Peyer's patch (tissue), 4 donors: ENCODE measurements at regions not wholly inside any gene's neighbourhood (a gene's known extent, or its start where the extent isn't known, plus 50 kb on each side); places are given as distances from the start of the nearest gene placed in this dataset.

Source experiments
- DNase-seq, 3 donors: peaks; one replicate each; pipeline ENCODE4 v3.0.0-alpha.2; 2017 to 2019
- H3K27ac ChIP-seq, 4 donors: fragments of 200-600 bp; sonication (generic); one replicate each; pipeline ENCODE4 v1.5.1; 2016 to 2019
- H3K27me3 ChIP-seq, 2 donors: fragments of 200-600 bp; sonication (generic); one replicate each; pipeline ENCODE4 v1.5.1; 2019
- H3K36me3 ChIP-seq, 3 donors: fragments of 200-600 bp; sonication (generic); one replicate each; pipeline ENCODE4 v1.5.1; 2016 to 2019
- H3K4me1 ChIP-seq, 4 donors: fragments of 200-600 bp; sonication (generic); one replicate each; pipeline ENCODE4 v1.5.1; 2016 to 2019
- H3K4me3 ChIP-seq, 4 donors: fragments of 200-600 bp; sonication (generic); 1 replicate in 3 of 4; 2 replicates in 1 of 4; pipeline ENCODE4 v1.5.1; 2016 to 2019; ENCODE audit warnings: mild to moderate bottlenecking in 1 of 4
- H3K9me3 ChIP-seq, 4 donors: fragments of 200-600 bp; sonication (generic); one replicate each; pipeline ENCODE4 v1.5.1; 2016 to 2019; ENCODE audit warnings: mild to moderate bottlenecking in 1 of 4
- POLR2A ChIP-seq, 2 donors: fragments of 450-650 bp; IDR thresholded peaks; one replicate each; pipeline ENCODE4 v1.5.1; 2017; ENCODE audit warnings: antibody characterized with exemption in 2 of 2, mild to moderate bottlenecking in 2 of 2, moderate library complexity in 2 of 2
- TF ChIP-seq, protein P1 (sequence below), 6 experiments: fragments of 450-650 bp in 4 of 6; fragments of 200-600 bp in 2 of 6; sonication (generic) in 1 of 6; IDR thresholded peaks; one replicate each; pipeline ENCODE4 v1.5.1; 2017 to 2019; ENCODE audit warnings: antibody characterized with exemption in 6 of 6, mild to moderate bottlenecking in 3 of 6, moderate library complexity in 1 of 6

- no peak overlapping the region for H3K27ac ChIP-seq
- DNase-seq = no peak
- no peak overlapping the region for H3K4me3 ChIP-seq
- H3K36me3 ChIP-seq = no peaks in the 10 kb centered on the region
- H3K9me3 ChIP-seq = no peaks in the 10 kb centered on the region
- no peaks in the 10 kb centered on the region for H3K4me1 ChIP-seq
- TF ChIP-seq POLR2A (IDR thresholded peaks at IDR 0.05) = no peak
- TF ChIP-seq, protein P1, sequence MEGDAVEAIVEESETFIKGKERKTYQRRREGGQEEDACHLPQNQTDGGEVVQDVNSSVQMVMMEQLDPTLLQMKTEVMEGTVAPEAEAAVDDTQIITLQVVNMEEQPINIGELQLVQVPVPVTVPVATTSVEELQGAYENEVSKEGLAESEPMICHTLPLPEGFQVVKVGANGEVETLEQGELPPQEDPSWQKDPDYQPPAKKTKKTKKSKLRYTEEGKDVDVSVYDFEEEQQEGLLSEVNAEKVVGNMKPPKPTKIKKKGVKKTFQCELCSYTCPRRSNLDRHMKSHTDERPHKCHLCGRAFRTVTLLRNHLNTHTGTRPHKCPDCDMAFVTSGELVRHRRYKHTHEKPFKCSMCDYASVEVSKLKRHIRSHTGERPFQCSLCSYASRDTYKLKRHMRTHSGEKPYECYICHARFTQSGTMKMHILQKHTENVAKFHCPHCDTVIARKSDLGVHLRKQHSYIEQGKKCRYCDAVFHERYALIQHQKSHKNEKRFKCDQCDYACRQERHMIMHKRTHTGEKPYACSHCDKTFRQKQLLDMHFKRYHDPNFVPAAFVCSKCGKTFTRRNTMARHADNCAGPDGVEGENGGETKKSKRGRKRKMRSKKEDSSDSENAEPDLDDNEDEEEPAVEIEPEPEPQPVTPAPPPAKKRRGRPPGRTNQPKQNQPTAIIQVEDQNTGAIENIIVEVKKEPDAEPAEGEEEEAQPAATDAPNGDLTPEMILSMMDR (IDR thresholded peaks at IDR 0.05) = no peak
- H3K27me3 ChIP-seq = no peaks in the 10 kb centered on the region
Observed at GRCh38 chr16:61370564-61370963, 665.7 kb downstream of the CDH8 start.

- TF ChIP-seq, protein P1 (IDR thresholded peaks at IDR 0.05) = no peak
- no peak for TF ChIP-seq POLR2A (IDR thresholded peaks at IDR 0.05)
Observed at GRCh38 chr16:61366006-61366405, 670.2 kb downstream of the CDH8 start.

GRCh38 chr16:61364990-61365389 is 671.2 kb downstream of the CDH8 start:
- no peaks in the 10 kb centered on the region for H3K27me3 ChIP-seq
- TF ChIP-seq, protein P1 (IDR thresholded peaks at IDR 0.05) = no peak
- no peak for TF ChIP-seq POLR2A (IDR thresholded peaks at IDR 0.05)
- no peaks in the 10 kb centered on the region for H3K36me3 ChIP-seq
- no peaks in the 10 kb centered on the region for H3K4me1 ChIP-seq
- no peak for DNase-seq
- no peak overlapping the region for H3K27ac ChIP-seq
- no peak overlapping the region for H3K4me3 ChIP-seq
- no peaks in the 10 kb centered on the region for H3K9me3 ChIP-seq

More at GRCh38 chr16:61366006-61366405, 670.2 kb downstream of the CDH8 start:
- H3K4me1 ChIP-seq = no peaks in the 10 kb centered on the region
- H3K27ac ChIP-seq = no peak overlapping the region
- H3K9me3 ChIP-seq = no peaks in the 10 kb centered on the region
- no peaks in the 10 kb centered on the region for H3K27me3 ChIP-seq
- H3K4me3 ChIP-seq = no peak overlapping the region
- DNase-seq = no peak
- H3K36me3 ChIP-seq = no peaks in the 10 kb centered on the region

DNA sequence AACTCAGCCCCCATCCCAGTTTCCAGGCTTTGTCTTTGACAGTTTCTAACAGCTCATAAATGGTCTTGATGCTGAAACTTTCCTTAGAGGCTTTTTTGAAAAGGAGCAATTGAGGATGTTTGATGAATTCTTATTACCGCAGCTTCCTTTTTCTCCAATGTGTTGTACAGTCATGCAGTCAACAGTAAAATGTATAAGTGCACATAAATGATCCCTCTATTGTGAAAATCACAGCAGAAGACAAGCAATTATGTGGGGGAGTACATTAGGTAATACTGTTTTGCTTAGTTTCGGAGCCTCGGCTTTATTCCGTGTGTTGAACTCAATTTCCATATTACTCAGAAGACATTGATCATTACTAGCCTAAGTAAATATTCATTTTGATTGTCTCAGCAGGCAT is 673.7 kb downstream of the CDH8 start:
- H3K36me3 ChIP-seq = no peaks in the 10 kb centered on the region
- TF ChIP-seq POLR2A (IDR thresholded peaks at IDR 0.05) = no peak
- TF ChIP-seq, protein P1 (IDR thresholded peaks at IDR 0.05) = no peak
- H3K9me3 ChIP-seq = no peaks in the 10 kb centered on the region
- no peak overlapping the region for H3K27ac ChIP-seq
- no peaks in the 10 kb centered on the region for H3K4me1 ChIP-seq
- no peaks in the 10 kb centered on the region for H3K27me3 ChIP-seq
- no peak overlapping the region for H3K4me3 ChIP-seq
- no peak for DNase-seq

- Histone ChIP-seq H3K4me1 (no peaks in the 10 kb centered on the region), H3K4me3 (no peak overlapping the region), H3K36me3 (no peaks in the 10 kb centered on the region), H3K9me3 (no peaks in the 10 kb centered on the region), H3K27me3 (no peaks in the 10 kb centered on the region), H3K27ac (no peak overlapping the region)
- no peak for DNase-seq
- TF ChIP-seq, protein P1 (IDR thresholded peaks at IDR 0.05) = no peak
- TF ChIP-seq POLR2A (IDR thresholded peaks at IDR 0.05) = no peak
Observed at GRCh38 chr16:61344791-61345190, 691.4 kb downstream of the CDH8 start.

- H3K9me3 ChIP-seq = no peaks in the 10 kb centered on the region
- no peaks in the 10 kb centered on the region for H3K36me3 ChIP-seq
- no peak overlapping the region for H3K27ac ChIP-seq
- H3K4me3 ChIP-seq = no peak overlapping the region
- H3K27me3 ChIP-seq = no peaks in the 10 kb centered on the region
- no peak for DNase-seq
- TF ChIP-seq, protein P1 (IDR thresholded peaks at IDR 0.05) = no peak
- no peak for TF ChIP-seq POLR2A (IDR thresholded peaks at IDR 0.05)
- H3K4me1 ChIP-seq = no peaks in the 10 kb centered on the region
Observed at GRCh38 chr16:61332461-61332860, 703.8 kb downstream of the CDH8 start.
